A673 (cell line): ENCODE measurements at regions not wholly inside any gene's neighbourhood (a gene's known extent, or its start where the extent isn't known, plus 50 kb on each side); places are given as distances from the start of the nearest gene placed in this dataset.

Experiments used
- BruUV-seq: library from RNA; stranded (reverse); fragments of 400-500 nt; replicated peaks from 2 replicates; lab custom pipeline; 2021; lab: Mats Ljungman, UMichigan
- CTCF ChIA-PET: fragments of 300-600 bp; sonication (Branson Sonifier 250); formaldehyde crosslinking; loops from one replicate; lab custom pipeline; 2022; ENCODE audit warnings: antibody characterized with exemption; lab: Charles Lee
- POLR2A ChIA-PET: fragments of 300-600 bp; sonication (Branson Sonifier 250); formaldehyde crosslinking; loops from one replicate; lab custom pipeline; 2022; ENCODE audit warnings: antibody characterized with exemption; ENCODE audit not compliant: low non-redundant PET; lab: Charles Lee
- DNase-seq: peaks from one replicate; pipeline ENCODE4 v3.0.0-alpha.2; 2015; ENCODE audit warnings: low spot score
- H3K27ac ChIP-seq: fragments of 200-600 bp; sonication (generic); 2 replicates; pipeline ENCODE4 v1.5.1; 2016; ENCODE audit warnings: mixed run types, low read depth, mild to moderate bottlenecking, mixed read lengths, antibody characterized with exemption, low read length; ENCODE audit not compliant: poor library complexity, severe bottlenecking
- H3K27me3 ChIP-seq: fragments of 200-600 bp; sonication (generic); replicated peaks from 2 replicates; pipeline ENCODE4 v1.6.1; 2017; ENCODE audit warnings: mixed run types, low read depth, mild to moderate bottlenecking, mixed read lengths, antibody characterized with exemption, low read length; ENCODE audit not compliant: insufficient read depth, poor library complexity
- H3K36me3 ChIP-seq: fragments of 200-600 bp; sonication (generic); 2 replicates; pipeline ENCODE4 v1.6.1; 2016; ENCODE audit warnings: mixed run types, mild to moderate bottlenecking, mixed read lengths, antibody characterized with exemption, low read length; ENCODE audit not compliant: insufficient read depth, poor library complexity, severe bottlenecking
- H3K4me1 ChIP-seq: fragments of 200-600 bp; sonication (generic); 2 replicates; pipeline ENCODE4 v1.6.1; 2017; ENCODE audit warnings: mixed run types, mild to moderate bottlenecking, mixed read lengths, antibody characterized with exemption, low read length; ENCODE audit not compliant: insufficient read depth, poor library complexity, severe bottlenecking
- H3K4me3 ChIP-seq: fragments of 200-600 bp; sonication (generic); 2 replicates; pipeline ENCODE4 v1.5.1; 2016; ENCODE audit warnings: low read depth, mixed run types, mild to moderate bottlenecking, mixed read lengths, low read length; ENCODE audit not compliant: poor library complexity, severe bottlenecking
- H3K9me3 ChIP-seq: fragments of 200-600 bp; sonication (generic); 2 replicates; pipeline ENCODE4 v1.6.1; 2016; ENCODE audit warnings: mixed run types, low read depth, mild to moderate bottlenecking, mixed read lengths, antibody characterized with exemption, low read length; ENCODE audit not compliant: poor library complexity, severe bottlenecking
- CTCF ChIP-seq: fragments of 300-800, 200-600 bp; sonication (generic); conservative IDR thresholded peaks from 2 replicates; pipeline ENCODE4 v1.5.1; 2017; ENCODE audit warnings: low read depth, mild to moderate bottlenecking, antibody characterized with exemption, low read length, moderate library complexity, mixed read lengths
- EZH2 ChIP-seq: fragments of 200-600 bp; sonication (generic); IDR thresholded peaks from 2 replicates; pipeline ENCODE4 v1.6.1; 2017; ENCODE audit warnings: borderline replicate concordance, low read depth, mild to moderate bottlenecking, mixed read lengths, antibody characterized with exemption, low read length; ENCODE audit not compliant: poor library complexity, severe bottlenecking
- intact Hi-C: fragments of 100-400 bp; cut with micrococcal nuclease; formaldehyde crosslinking; loops from one replicate; pipeline ENCODE4 v1.10.0; 2022; ENCODE audit not compliant: unreplicated experiment

- ChIA-PET CTCF (no interaction called here), POLR2A (no interaction called here)
- no peaks in the 10 kb centered on the region for H3K9me3 ChIP-seq
- H3K4me1 ChIP-seq, result no peaks in the 10 kb centered on the region
- TF ChIP-seq CTCF (no peak), EZH2 (no peak)
- no peak overlapping the region for H3K27ac ChIP-seq
- intact Hi-C loops, result no loop called here
- no TSS peak for BruUV-seq
- no peaks in the 10 kb centered on the region for H3K27me3 ChIP-seq
- DNase-seq, result no peak
- H3K36me3 ChIP-seq, result no peaks in the 10 kb centered on the region
- H3K4me3 ChIP-seq, result no peak overlapping the region
Observed at GRCh38 chr7:47658886-47659635, 77.2 kb upstream of the TNS3 start.

DNA sequence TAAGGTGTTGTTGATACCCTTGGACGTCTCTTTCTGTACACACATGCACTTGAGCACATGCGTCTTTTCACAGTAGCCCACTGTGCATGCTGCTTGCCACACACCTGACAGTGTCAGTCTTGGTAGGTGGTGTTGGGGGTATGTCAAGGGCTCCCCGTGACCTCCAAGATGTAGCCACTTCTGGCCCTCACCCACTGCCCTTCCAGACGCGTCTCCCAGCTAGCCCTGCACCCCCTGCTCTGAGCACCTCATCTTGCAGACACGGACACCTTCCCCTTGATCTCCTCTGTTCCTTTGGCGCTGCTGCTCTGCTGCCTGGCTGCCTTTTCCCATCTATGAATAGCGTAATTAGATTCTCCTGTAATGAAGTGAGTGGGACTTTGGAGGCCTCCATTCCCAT is 75.2 kb upstream of the TNS3 start:
- DNase-seq, result no peak
- intact Hi-C loops, result no loop called here
- Histone ChIP-seq H3K27me3 (no peaks in the 10 kb centered on the region), H3K27ac (no peak overlapping the region), H3K4me3 (no peak overlapping the region), H3K36me3 (no peaks in the 10 kb centered on the region), H3K9me3 (no peaks in the 10 kb centered on the region), H3K4me1 (no peaks in the 10 kb centered on the region)
- CTCF ChIA-PET, result no interaction called here
- no peak for TF ChIP-seq EZH2
- no TSS peak for BruUV-seq
- POLR2A ChIA-PET, result no interaction called here

DNA sequence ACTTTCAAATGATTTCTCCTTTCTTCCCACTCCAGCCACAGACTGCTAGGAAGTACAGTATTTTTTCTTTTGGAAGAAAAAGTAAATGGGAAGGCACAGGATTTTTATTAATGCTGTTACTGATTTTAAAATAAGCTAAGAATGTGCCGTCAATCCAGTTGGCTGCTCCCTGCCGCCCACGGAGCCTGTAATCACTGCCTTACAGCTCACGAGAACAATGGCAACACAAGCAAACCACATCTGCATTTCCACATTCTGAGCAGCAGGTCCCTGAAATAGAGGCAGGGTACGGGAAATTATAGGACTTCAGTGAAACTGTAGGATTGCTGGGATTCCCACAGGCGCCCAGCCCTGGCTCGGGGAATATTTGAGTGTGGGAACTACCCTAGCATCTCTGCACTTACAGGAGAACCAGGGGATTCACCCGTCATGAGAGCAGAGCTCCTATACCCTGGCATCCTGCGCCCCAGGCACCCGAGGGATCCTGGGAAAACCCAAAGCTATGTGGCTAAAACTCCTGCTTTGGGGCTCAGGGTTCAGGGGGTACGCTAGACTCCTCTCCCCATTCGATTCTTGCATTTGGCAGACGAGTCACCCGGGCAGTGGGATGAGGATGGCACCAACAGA is 72.9 kb upstream of the TNS3 start:
- TF ChIP-seq CTCF, result no peak
- TF ChIP-seq EZH2, result no peak
- no peak overlapping the region for H3K27ac ChIP-seq
- H3K4me3 ChIP-seq, result no peak overlapping the region
- no peaks in the 10 kb centered on the region for H3K4me1 ChIP-seq
- BruUV-seq, result no TSS peak
- ChIA-PET POLR2A (no interaction called here), CTCF (interaction anchor here (0.7 kb wide), 1 partner anchor 172 kb away, joined by 11 read pairs; no protein-coding TSS in a partner anchor)
- H3K9me3 ChIP-seq, result no peaks in the 10 kb centered on the region
- DNase-seq, result no peak
- intact Hi-C loops, result no loop called here
- no peaks in the 10 kb centered on the region for H3K36me3 ChIP-seq
- H3K27me3 ChIP-seq, result no peaks in the 10 kb centered on the region
